HG03095 (cell line): ENCODE measurements at regions not wholly inside any gene's neighbourhood (a gene's known extent, or its start where the extent isn't known, plus 50 kb on each side); places are given as distances from the start of the nearest gene placed in this dataset.
A peak's percentile ranks its signal among the peaks of the same experiment; 100 is the strongest.

ENCODE experiments used
- ATAC-seq: cut with Tn5 transposase; IDR thresholded peaks from one replicate; pipeline ENCODE4 v1.9.1; 2021; ENCODE audit warnings: moderate library complexity; ENCODE audit not compliant: unreplicated experiment

GRCh38 chrX:39808471-39808917 is 289.3 kb downstream of the BCOR start:
- no peak for ATAC-seq

DNA sequence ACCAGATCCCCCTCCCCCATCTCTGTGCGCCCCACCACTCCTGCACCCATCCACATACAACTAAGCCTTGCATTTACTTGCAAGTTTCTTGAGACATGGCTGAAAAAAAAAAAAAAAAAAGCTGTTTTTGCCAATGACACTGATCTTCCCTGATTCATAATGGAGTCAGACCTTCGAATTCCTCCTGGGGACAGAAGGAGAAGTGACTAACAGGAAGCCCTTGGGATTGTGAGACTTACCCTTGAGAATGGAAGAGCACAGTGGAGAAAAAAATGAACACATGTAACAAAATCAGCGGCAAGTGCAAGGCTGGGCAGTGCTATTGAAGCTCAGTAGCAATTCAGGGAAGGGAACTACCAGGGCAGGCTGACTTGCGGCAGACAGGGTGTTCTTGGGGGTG is 288.4 kb downstream of the BCOR start:
- ATAC-seq: no peak

GRCh38 chrX:39810901-39811300 is 286.9 kb downstream of the BCOR start:
- no peak for ATAC-seq

DNA sequence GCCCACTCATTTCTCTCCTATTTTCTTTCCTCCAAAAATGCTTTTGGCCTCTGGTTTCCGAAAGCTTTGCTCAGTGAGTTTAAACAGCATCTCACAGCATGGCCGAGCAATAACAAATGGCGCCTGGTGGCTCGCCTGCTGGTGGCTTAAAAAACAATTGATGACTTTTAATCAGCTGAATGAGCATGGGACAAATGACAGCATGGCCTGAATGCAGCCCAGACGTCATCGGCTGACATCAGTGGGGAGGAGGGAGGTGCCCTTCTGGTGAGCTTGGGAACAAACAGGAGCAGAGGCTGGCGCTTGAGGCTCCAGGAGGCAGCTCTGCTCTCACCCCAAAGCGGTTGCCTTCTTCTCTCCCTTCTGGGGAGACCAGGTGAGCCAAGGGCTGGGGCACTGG is 286.4 kb downstream of the BCOR start:
- no peak for ATAC-seq

- ATAC-seq: no peak
These were observed 284.0 kb downstream of the BCOR start for GRCh38 chrX:39813631-39814277.

- no peak for ATAC-seq
These were observed 283.4 kb downstream of the BCOR start for GRCh38 chrX:39814391-39814790.

GRCh38 chrX:39815631-39816030 is 282.1 kb downstream of the BCOR start:
- peak; percentile 56 for ATAC-seq

GRCh38 chrX:39816871-39817731 is 280.7 kb downstream of the BCOR start:
- ATAC-seq: no peak

DNA sequence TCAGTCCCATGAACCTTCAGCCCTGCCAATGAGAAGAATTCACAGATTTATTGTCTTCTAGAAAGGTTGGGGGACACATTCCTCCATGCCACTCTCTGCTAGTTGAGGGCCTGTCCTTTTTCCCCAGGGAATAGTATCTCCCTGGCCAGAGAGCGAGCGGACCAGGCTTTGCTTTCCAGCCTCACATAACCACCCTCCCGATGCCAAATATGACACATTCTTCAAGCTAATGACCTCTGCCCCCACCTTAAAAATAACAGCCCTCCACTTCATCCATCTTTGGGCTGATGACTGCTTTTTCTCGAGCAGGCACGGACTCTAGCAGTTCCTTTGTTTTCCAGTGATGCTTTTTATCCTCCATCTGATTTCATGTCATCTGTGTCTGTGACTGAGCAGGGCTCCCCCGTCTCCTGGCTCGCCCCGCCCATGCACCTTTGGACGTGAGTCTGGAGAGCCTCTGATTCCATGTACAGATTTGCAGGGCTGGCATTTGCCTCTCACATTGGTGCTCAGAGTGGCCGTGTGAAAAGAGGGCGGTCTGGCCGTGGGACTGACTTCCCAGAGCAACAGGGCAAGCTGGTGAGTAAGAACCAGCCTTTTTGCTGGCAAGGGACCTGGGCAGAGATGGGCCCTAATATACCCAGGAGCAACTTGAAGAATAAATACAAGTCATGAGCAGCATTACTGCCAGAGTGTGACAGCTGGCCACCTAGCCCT is 279.8 kb downstream of the BCOR start:
- no peak for ATAC-seq

- no peak for ATAC-seq
These were observed 279.0 kb downstream of the BCOR start for GRCh38 chrX:39818750-39819149.

DNA sequence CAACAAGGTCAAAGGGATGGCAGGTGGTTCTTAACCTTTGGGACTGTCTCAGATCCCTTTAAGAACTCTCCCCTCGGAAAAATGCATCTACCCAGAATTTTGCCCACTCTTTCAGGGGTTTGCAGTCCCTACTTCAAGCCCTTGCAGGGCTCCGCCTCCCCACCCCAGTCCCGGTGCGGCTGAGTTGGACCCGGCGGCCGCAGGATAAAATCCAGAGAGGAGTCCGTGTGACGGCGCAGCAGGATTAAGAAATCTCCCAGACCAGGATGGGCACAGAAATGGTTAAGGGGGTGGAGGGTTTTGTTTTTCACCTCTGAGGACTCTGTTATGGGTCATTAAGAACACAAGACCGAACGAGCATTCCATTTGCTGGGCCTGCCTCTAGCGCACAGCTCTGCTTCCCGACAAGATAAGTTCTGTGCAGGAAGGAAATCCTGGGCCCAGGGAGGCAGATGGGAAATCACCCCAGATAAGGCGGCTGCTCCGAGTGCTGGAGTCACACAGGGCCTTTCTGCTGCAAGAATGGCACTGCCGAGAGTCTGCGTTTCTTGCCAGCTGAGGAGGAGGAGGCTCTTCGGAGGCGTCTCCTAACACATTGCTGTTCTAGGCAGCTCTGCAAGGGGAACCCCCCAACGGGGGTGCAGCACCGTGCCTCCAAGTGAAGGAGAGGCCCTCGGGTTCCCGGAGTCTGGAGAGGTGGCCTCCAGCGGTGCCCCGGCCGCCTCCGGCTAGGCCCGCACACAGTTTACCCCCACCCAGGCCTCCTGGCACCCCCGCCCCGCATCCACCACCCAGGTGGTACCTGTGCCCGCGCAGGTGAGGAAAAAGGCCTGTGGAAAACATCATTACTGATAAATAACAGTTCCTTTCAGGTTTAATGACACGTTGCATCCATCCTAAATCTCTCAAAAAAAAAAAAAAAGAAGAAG is 277.6 kb downstream of the BCOR start:
- ATAC-seq: no peak

DNA sequence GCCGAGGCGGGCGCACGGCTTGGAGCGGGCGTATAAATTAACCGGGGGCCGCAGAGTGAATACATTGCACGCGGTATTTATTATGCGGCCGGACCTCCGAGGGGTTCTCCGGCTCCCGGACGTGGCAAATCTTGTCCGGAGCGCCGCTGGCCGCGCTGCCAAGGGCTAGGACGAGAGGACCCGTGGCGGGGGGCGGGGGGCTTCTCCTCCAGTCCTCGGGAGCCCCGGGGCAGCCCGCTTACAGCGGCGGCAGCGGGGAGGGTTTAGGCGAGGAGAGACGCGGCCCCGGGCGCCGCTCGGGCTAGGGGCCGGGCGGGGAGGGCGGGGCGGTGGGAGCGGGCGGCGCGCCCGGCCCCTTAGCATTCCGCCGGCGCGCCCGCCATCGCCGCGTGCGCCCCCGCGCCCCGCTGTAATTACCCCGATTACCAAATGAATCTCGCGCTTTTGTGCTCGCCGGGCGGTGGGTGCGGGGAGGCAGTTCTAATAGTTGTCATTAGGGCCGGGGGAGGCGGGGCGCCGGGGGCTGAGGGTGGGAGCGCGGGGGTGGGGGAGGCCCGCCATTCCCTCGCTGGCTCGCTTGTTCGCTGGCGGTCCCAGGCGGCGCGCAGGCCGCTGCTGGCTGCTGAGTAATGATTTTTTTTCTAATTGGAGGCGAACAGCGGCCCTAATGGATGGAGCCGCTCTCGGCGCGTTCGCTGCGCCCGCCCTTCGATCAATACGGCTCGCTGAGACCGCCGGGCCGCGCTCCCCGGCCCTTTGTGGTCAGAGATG is 276.6 kb downstream of the BCOR start:
- no peak for ATAC-seq

- no peak for ATAC-seq
These were observed 276.1 kb downstream of the BCOR start for GRCh38 chrX:39821709-39822095.

DNA sequence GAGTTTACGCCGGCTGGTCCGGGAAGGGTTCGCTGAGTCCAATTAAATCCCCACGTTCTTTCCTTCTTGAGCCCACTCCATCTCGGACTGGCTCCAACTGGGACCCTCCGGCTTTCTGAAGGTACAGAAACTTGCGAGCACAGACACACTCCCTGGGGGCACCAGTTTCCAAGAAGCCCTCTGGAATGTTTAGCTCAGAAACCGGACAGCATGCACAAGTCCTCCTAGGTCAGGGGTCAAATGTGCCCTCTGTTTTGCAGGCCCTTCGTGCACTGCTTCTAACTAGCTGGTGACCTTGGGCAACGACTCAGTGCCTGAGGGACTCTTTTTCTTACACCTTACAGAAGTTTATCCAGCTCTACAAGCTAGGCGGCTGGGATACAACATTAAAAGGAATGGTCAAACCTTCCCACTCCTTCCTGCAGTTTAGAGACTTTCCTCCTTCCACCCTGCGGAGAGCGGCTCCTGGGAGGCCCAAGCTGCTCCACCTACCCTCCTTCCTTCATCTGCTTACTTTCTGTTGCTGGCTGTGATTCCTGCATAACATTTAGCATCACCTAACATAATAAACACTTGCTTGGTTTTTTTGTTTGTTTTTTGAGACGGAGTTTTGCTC is 275.5 kb downstream of the BCOR start:
- no peak for ATAC-seq

DNA sequence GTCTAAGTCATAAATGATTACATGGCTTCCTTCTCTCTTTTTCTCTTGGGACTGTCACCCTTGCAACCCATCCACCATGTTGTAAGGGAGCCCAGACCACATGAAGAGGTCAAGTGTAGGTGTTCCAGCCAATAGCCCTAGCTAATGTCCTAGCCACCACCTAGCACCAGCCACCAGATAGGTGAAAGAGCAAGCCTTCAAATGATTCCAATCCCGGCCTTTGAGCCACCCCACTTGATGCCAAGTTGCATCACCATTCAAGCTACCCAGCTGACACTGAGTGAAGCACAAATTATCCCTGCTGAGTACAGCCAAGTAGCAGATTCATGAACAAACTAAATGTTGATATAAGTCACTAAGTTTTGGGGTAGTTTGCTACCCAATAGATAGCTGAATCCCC is 274.3 kb downstream of the BCOR start:
- ATAC-seq: no peak

DNA sequence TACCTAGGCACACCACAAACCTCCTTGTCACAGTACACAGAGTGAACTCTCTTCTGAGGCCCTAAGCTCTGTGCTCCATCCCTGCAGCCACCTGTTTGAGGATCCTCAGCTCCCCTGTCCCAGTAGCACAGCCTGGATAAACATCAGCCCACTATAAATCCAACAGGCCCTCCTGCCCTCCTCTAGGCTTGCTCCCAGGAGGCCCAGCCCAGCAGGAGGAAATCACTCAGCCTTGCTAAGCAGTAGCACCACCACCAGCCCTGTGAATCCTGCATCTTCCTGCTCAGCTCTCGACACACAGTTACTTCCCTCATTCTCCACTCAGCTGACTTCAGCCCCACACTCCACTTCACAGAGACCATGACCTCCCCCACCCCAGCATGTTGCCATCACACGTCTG is 273.9 kb downstream of the BCOR start:
- ATAC-seq: no peak

DNA sequence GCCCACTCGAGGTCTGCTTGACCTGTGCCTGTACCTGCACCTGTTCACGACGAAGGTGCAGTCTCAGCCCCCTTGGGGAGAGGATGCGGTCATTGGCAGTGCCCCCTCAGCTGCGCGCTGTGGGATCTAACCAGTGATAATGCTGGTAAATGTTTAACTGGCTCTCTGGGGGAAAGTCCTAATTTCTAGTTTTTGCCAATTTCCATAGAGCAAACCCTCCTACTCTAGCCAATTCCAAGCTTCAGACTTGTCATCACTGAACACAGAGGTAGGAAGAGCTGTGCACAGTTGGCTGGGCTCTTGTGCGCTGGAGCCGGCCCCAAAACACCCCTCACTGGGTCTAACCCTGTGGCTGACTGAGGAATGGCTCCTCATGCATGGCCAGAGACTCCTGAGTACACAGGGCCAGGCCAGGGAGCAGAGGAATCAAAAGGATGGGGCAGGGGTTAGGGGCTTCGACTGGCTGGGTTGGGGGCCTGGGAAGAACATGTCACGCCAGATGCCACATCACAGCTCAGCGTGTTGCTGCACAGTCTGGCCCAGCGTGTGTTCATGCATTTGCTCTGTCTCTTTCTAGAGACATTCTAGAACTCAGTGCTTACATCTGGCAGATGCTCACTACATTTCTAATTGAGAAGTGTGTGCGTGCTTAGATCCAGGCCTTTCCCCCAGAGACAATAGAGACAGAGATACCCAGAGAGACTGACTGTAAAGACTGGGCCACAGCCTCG is 270.8 kb downstream of the BCOR start:
- ATAC-seq: no peak

DNA sequence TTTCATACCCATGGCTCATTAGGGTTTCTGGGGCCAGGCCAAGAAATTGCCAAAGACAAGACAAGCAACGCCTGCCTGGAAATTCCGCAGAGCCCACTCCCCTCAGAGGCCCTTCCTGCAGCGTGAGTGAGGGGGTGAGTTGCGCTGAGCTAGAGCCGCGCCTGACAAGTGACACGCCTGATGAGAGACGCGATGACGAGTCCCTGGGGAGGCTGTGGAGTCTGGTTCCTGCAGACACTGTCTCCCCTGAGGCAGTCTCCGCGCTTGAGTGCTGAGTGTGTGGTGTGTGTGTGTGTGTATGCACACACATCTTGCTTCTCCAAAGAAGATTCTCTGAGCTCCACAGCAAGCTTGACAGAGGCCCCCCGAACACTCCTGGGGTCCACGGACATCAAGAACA is 269.8 kb downstream of the BCOR start:
- peak; percentile 78 for ATAC-seq

- ATAC-seq: no peak
These were observed 268.8 kb downstream of the BCOR start for GRCh38 chrX:39828971-39829370.
